Erythroblast (primary cell): ENCODE measurements at regions not wholly inside any gene's neighbourhood (a gene's known extent, or its start where the extent isn't known, plus 50 kb on each side); places are given as distances from the start of the nearest gene placed in this dataset.

Experiments
- DNase-seq, 2 experiments: peaks; one replicate each; lab custom pipeline; 2025; lab: John Stamatoyannopoulos, UW
- GATA1 ChIP-seq: IDR thresholded peaks from 2 replicates; pipeline ENCODE4 v1.6.1; 2011; ENCODE audit warnings: low read depth, mild to moderate bottlenecking, control low read depth, low read length, moderate library complexity
- POLR2A ChIP-seq: IDR thresholded peaks from 2 replicates; pipeline ENCODE4 v1.6.1; 2011; ENCODE audit warnings: mild to moderate bottlenecking, low read length

GRCh38 chr17:52827526-52827925 lies 669.0 kb upstream of the CA10 start:
- DNase-seq, result no peak
- TF ChIP-seq GATA1 (no peak), POLR2A (no peak)

- no peak for DNase-seq
- no peak for TF ChIP-seq GATA1
- no peak for TF ChIP-seq POLR2A
These were observed 666.0 kb upstream of the CA10 start for GRCh38 chr17:52824542-52824941.

- DNase-seq, result no peak
- TF ChIP-seq POLR2A (no peak), GATA1 (no peak)
These were observed 664.6 kb upstream of the CA10 start for GRCh38 chr17:52823155-52823554.

GRCh38 chr17:52790359-52790955 lies 631.9 kb upstream of the CA10 start:
- no peak for DNase-seq
- TF ChIP-seq POLR2A, result no peak
- no peak for TF ChIP-seq GATA1

- TF ChIP-seq GATA1 (no peak), POLR2A (no peak)
- no peak for DNase-seq
These were observed 631.3 kb upstream of the CA10 start for GRCh38 chr17:52789829-52790228.

GRCh38 chr17:52776234-52776633 lies 617.7 kb upstream of the CA10 start:
- no peak for TF ChIP-seq GATA1
- no peak for TF ChIP-seq POLR2A
- no peak for DNase-seq

GRCh38 chr17:52762794-52763167 lies 604.3 kb upstream of the CA10 start:
- DNase-seq, result no peak
- TF ChIP-seq POLR2A (no peak), GATA1 (no peak)

- no peak for DNase-seq
- TF ChIP-seq POLR2A (no peak), GATA1 (no peak)
These were observed 603.8 kb upstream of the CA10 start for GRCh38 chr17:52762147-52762793.

GRCh38 chr17:52759864-52760263 lies 601.4 kb upstream of the CA10 start:
- DNase-seq, result no peak
- TF ChIP-seq GATA1, result no peak
- TF ChIP-seq POLR2A, result no peak

- no peak for DNase-seq
- TF ChIP-seq POLR2A, result no peak
- TF ChIP-seq GATA1, result no peak
These were observed 600.0 kb upstream of the CA10 start for GRCh38 chr17:52758481-52758880.

GRCh38 chr17:52756746-52757145 lies 598.2 kb upstream of the CA10 start:
- DNase-seq, result no peak
- TF ChIP-seq POLR2A (no peak), GATA1 (no peak)

GRCh38 chr17:52754838-52755237 lies 596.3 kb upstream of the CA10 start:
- DNase-seq, result no peak
- TF ChIP-seq POLR2A (no peak), GATA1 (no peak)

GRCh38 chr17:52751051-52751450 lies 592.5 kb upstream of the CA10 start:
- no peak for TF ChIP-seq POLR2A
- no peak for TF ChIP-seq GATA1
- DNase-seq, result no peak

GRCh38 chr17:52744179-52744578 lies 585.7 kb upstream of the CA10 start:
- DNase-seq, result no peak
- no peak for TF ChIP-seq GATA1
- no peak for TF ChIP-seq POLR2A

- DNase-seq, result no peak
- TF ChIP-seq POLR2A (no peak), GATA1 (no peak)
These were observed 581.5 kb upstream of the CA10 start for GRCh38 chr17:52740006-52740405.

- DNase-seq, result no peak
- TF ChIP-seq POLR2A (no peak), GATA1 (no peak)
These were observed 580.3 kb upstream of the CA10 start for GRCh38 chr17:52738791-52739190.
